Fibroblast of skin of right quadriceps (primary cell): ENCODE measurements at regions not wholly inside any gene's neighbourhood (a gene's known extent, or its start where the extent isn't known, plus 50 kb on each side); places are given as distances from the start of the nearest gene placed in this dataset.
A peak's percentile ranks its signal among the peaks of the same experiment; 100 is the strongest.
"Not testable (repeated sequence)": the region's sequence is repeated elsewhere in the genome, so short reads cannot be mapped to it uniquely, and the experiment has no call there.

Experiments used
- DNase-seq: peaks from one replicate; pipeline ENCODE4 v3.0.0-alpha.2; 2013

- DNase-seq, result no peak
Measured at GRCh38 chr12:27133022-27133590, 50.7 kb upstream of the C12orf71 start.

GRCh38 chr12:27140478-27140969, 58.1 kb upstream of the C12orf71 start:
- DNase-seq, result no peak

- DNase-seq, result peak; percentile 65
Measured at GRCh38 chr12:27142101-27142721, 59.8 kb upstream of the C12orf71 start.

DNA sequence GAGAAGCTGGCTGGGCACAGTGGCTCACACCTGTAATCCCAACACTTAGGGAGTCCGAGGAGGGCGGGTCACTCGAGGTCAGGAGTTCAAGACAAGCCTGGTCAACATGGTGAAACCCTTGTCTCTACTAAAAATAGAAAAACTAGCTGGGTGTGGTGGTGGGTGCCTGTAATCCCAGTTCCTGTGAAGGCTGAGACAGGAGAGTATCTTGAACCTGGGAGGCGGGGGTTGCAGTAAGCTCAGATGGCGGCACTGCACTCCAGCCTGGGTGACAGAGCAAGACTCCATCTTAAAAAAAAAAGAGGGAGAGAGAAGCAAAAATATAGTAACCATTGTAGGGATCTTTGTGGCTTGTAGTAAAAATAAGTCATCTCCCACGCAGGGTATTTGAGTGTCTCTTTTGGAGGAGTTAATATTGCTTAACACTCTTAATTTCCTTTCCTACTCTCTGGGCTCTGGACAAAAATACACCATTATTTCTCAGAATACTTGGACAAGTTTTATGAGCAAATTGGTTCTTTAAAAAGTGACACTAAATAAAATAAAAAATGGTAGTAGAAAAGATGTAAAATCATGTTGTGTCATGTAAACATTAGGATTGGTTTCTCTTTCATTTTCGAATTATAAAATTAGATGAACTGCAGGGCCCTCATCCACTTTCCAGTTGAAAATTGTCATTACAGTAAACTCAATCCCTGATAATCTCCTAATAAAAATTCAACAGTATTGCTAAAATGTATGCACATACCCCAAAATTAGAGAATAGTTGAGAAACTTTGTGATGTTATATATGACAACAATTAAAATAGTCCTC, 61.1 kb upstream of the C12orf71 start:
- no peak for DNase-seq

- not testable (repeated sequence) for DNase-seq
Measured at GRCh38 chr12:27145725-27146124, 63.3 kb upstream of the C12orf71 start.

- DNase-seq, result no peak
Measured at GRCh38 chr12:27148373-27148772, 66.0 kb upstream of the C12orf71 start.

DNA sequence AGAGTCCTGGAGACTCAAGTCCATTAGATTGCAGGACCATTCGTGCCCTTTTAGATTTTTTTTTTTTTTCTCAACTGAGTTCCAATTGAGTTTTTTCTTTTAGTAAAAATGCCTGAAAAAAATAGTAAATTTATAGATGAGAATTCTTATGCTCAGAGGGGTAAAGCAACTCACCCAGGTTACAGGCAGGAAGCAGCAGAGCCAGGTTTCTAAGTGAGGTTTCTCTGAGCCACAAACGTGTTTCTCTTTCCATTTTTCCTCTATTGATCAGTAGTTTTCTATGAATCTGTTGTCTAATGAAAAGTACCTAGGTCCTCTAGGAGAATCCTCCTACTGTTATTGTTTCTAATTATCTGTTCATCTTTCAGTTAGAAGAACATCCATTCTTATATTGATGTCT, 66.4 kb upstream of the C12orf71 start:
- DNase-seq, result no peak

DNA sequence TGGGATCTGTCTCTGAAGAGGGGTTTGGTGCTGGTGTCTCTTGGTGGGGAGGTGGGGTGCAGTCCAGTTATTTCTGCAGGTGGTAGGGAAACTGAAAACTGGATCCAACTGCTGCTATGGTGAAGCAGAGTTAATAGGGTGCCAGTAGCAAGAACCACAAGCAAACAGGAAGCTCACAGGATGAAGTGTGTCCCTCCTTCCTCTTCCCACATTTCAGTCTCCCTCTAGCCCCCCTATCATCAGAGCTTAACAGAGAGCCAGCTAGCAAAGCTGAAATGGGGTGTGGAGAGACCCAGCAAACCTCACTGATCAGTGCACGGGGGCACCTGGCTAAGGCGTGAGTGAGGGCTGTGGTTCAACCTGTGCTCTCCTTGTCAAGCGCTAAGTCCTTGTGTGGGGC, 69.1 kb upstream of the C12orf71 start:
- no peak for DNase-seq

DNA sequence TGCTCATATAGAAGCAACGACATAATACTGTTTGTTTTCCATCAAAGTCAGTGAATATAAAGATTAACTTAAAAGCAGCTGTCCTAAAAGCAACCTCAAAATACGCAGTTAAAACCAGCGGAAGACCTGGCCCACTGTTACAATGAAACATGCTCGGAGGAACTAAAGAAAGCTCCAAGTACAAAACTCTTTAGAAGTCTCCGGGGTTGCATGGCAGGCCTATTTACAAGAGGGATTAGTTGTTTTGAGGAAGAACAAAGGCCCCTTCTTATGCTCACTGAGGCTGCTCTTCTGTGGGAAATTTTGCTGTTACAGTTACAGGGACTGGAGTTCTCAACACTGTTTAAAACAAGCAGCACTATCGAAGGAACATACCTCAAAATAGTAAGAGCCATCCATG, 75.9 kb upstream of the C12orf71 start:
- no peak for DNase-seq

- no peak for DNase-seq
Measured at GRCh38 chr12:27161458-27162228, 79.3 kb upstream of the C12orf71 start.

GRCh38 chr12:27162229-27162537, 79.8 kb upstream of the C12orf71 start:
- no peak for DNase-seq

DNA sequence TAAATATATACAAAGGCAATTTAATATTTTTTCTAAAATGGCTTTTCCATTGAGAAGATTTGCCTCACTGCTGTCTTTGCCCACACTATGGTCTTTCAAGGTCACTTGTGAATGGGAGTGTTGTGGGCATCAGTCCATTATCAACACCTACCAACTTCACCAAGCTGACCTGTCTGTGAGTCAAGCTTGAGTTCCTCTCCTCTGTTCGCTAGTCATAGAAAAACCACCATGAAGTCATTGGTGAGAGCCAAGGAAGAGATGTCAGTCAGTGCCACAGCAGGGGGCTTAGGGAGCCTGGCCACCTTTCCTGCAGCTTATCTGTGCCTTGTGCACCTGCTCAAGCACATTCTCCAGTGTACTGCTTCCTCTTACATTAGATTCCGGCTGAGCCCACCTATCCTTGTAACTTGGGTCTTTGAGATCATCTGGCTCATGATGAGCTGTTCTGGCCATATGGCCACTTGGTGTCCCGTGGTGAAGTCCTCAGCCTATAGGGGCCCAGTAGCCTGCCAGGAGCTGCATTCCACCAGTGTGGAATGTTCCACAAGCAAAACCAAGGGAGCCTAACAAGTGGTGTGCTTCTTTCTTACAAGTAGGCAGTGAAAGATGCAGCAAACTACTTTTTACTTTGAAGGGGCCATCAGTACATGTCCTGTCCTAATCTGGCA, 80.8 kb upstream of the C12orf71 start:
- DNase-seq, result no peak

- no peak for DNase-seq
Measured at GRCh38 chr12:27163894-27164293, 80.2 kb upstream of the STK38L start.

GRCh38 chr12:27164330-27165040, 79.6 kb upstream of the STK38L start:
- no peak for DNase-seq

DNA sequence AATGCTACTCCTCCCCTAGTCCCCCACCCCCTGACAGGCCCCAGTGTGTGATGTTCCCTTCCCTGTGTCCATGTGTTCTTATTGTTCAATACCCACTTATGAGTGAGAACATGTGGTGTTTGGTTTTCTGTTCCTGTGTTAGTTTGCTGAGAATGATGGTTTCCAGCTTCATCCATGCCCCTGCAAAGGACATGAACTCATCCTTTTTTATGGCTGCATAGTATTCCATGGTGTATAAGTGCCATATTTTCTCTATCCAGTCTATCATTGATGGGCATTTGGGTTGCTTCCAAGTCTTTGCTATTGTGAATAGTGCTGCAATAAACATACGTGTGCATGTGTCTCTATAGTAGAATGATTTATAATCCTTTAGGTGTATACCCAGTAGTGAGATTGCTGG, 78.1 kb upstream of the STK38L start:
- not testable (repeated sequence) for DNase-seq

DNA sequence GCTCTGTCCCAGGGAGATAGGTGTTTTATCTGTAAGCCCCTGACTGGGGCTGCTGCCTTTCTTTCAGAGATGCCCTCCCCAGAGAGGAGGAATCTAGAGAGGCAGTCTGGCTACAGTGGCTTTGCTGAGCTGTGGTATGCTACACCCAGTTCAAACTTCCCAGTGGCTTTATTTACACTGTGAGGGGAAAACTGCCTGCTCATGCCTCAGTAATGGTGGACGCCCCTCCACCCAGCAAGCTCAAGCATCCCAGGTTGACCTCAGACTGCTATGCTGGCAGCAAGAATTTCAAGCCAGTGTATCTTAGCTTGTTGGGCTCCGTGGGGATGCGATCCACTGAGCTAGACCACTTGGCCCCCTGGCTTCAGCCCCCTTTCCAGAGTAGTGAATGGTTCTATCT, 72.6 kb upstream of the STK38L start:
- DNase-seq, result not testable (repeated sequence)

DNA sequence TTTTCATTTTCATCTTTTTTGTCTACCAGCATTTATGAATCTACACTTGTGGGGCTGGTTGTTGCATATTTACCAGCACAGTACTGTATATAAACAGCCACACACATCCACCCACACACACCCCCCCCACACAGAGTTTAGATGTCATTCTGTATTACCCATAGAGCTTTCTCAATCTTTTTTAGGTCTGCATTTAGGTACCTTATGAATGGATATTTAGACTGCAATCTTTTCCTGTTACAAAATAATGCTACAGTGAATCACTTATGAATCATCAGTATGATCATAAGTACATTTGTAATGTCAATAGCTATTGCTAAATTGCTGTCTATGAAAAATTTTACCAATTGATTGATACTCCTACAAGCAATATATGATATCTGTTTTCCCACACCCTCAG, 67.3 kb upstream of the STK38L start:
- peak; percentile 76 for DNase-seq

GRCh38 chr12:27177706-27178105, 66.4 kb upstream of the STK38L start:
- peak; percentile 89 for DNase-seq

DNA sequence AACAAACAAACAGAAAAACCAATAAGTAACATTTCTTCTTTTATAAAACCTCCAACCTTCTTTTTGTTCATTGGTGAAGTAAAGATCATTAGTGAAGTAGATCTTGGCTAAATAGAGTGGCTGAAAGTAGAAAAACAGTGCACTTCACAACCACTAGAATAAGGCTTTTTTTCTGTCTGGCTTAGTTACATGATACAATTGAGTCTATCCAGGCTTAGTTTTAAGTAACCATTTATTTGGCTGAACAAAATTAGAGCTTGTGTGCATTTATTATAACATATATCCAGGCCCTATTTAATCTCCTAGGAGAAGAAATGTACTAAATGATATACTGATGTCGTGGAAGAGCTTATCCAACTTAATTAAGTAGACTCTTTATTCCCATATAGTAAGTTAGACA, 65.8 kb upstream of the STK38L start:
- DNase-seq, result no peak

GRCh38 chr12:27178723-27179399, 65.2 kb upstream of the STK38L start:
- peak; percentile 65 for DNase-seq

GRCh38 chr12:27179400-27180214, 64.5 kb upstream of the STK38L start:
- DNase-seq, result peak; percentile 98
